ENCODE measurements at regions not wholly inside any gene's neighbourhood (a gene's known extent, or its start where the extent isn't known, plus 50 kb on each side); places are given as distances from the start of the nearest gene placed in this dataset.

DNA sequence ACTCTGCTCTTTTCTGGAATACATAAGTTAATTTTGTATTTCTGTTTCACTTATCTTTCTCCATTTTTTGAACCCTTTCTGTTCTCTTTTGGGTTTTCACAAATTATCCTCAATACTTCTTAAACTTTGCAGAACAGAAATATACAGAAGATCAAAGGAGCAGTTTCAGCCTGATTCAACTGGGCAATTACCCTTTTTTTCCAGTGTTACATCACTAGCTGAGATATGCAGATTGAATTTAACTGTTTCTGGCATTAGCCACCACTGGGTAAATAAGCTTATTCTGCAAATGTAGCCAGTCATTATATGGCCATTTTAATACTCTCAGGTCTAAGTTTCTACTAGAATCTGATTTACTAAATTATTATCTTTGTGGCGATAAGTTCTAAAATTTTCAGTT, 66.9 kb upstream of the GRID2 start:
- TF ChIP-seq CTCF (IDR thresholded peaks at IDR 0.05) (no peak), POLR2A (IDR thresholded peaks at IDR 0.05) (no peak)
